ENCODE measurements at regions not wholly inside any gene's neighbourhood (a gene's known extent, or its start where the extent isn't known, plus 50 kb on each side); places are given as distances from the start of the nearest gene placed in this dataset.

GRCh38 chr18:22545066-22545760 is 127.5 kb upstream of the CTAGE1 start:
- no peak for DNase-seq (ENCODE audit: low read depth in 2 of 2)
- H3K4me3 ChIP-seq (replicated peaks in 1 of 2; ENCODE audit: low read depth in 2 of 2, low read length in 2 of 2), result no peak overlapping the region
- TF ChIP-seq CTCF (IDR thresholded peaks at IDR 0.05; ENCODE audit: low read depth, low read length), result no peak

GRCh38 chr18:22546905-22547570 is 129.3 kb upstream of the CTAGE1 start:
- no peak for DNase-seq (ENCODE audit: low read depth in 2 of 2)
- no peak for TF ChIP-seq CTCF (IDR thresholded peaks at IDR 0.05; ENCODE audit: low read depth, low read length)
- no peak overlapping the region for H3K4me3 ChIP-seq (replicated peaks in 1 of 2; ENCODE audit: low read depth in 2 of 2, low read length in 2 of 2)

GRCh38 chr18:22547807-22548561 is 130.3 kb upstream of the CTAGE1 start:
- no peak for DNase-seq (ENCODE audit: low read depth in 2 of 2)
- no peak overlapping the region for H3K4me3 ChIP-seq (replicated peaks in 1 of 2; ENCODE audit: low read depth in 2 of 2, low read length in 2 of 2)
- TF ChIP-seq CTCF (IDR thresholded peaks at IDR 0.05; ENCODE audit: low read depth, low read length), result no peak

GRCh38 chr18:22549260-22549937 is 131.7 kb upstream of the CTAGE1 start:
- no peak overlapping the region for H3K4me3 ChIP-seq (replicated peaks in 1 of 2; ENCODE audit: low read depth in 2 of 2, low read length in 2 of 2)
- no peak for DNase-seq (ENCODE audit: low read depth in 2 of 2)
- TF ChIP-seq CTCF (IDR thresholded peaks at IDR 0.05; ENCODE audit: low read depth, low read length), result no peak

- H3K4me3 ChIP-seq (replicated peaks in 1 of 2; ENCODE audit: low read depth in 2 of 2, low read length in 2 of 2), result no peak overlapping the region
- no peak for DNase-seq (ENCODE audit: low read depth in 2 of 2)
- TF ChIP-seq CTCF (IDR thresholded peaks at IDR 0.05; ENCODE audit: low read depth, low read length), result no peak
These were observed 132.7 kb upstream of the CTAGE1 start for GRCh38 chr18:22550366-22550765.

- no peak for TF ChIP-seq CTCF (IDR thresholded peaks at IDR 0.05; ENCODE audit: low read depth, low read length)
- no peak for DNase-seq (ENCODE audit: low read depth in 2 of 2)
- H3K4me3 ChIP-seq (replicated peaks in 1 of 2; ENCODE audit: low read depth in 2 of 2, low read length in 2 of 2), result no peak overlapping the region
These were observed 133.1 kb upstream of the CTAGE1 start for GRCh38 chr18:22550861-22551260.

Measured in cardiac fibroblast (primary cell).